Mesenchymal stem cell (in vitro differentiated cells and primary cell): ENCODE measurements at regions not wholly inside any gene's neighbourhood (a gene's known extent, or its start where the extent isn't known, plus 50 kb on each side); places are given as distances from the start of the nearest gene placed in this dataset.

Experiments used
- DNase-seq: peaks from one replicate; pipeline ENCODE4 v3.0.0-alpha.2; 2013
- H2AFZ ChIP-seq: one replicate; pipeline ENCODE4 v1.6.1; 2013; ENCODE audit warnings: low read depth, mild to moderate bottlenecking, control low read depth, inconsistent platforms, low read length, moderate library complexity
- H2AK5ac ChIP-seq: 2 replicates; pipeline ENCODE4 v1.6.1; 2013; ENCODE audit warnings: low read length, moderate library complexity, mild to moderate bottlenecking, inconsistent platforms; ENCODE audit not compliant: severe bottlenecking
- H2BK120ac ChIP-seq: one replicate; pipeline ENCODE4 v1.6.1; 2013; ENCODE audit warnings: low read depth, mild to moderate bottlenecking, inconsistent platforms, low read length, moderate library complexity
- H2BK12ac ChIP-seq, 2 experiments: one replicate each; pipeline ENCODE4 v1.6.1; 2013; ENCODE audit warnings: inconsistent platforms in 2 of 2, low read length in 2 of 2, mild to moderate bottlenecking in 2 of 2, moderate library complexity in 2 of 2, control low read depth in 1 of 2
- H2BK15ac ChIP-seq: one replicate; pipeline ENCODE4 v1.6.1; 2013; ENCODE audit warnings: mild to moderate bottlenecking, low read depth, inconsistent platforms; ENCODE audit not compliant: poor library complexity, severe bottlenecking
- H2BK5ac ChIP-seq: 2 replicates; pipeline ENCODE4 v1.6.1; 2013; ENCODE audit warnings: low read depth, mild to moderate bottlenecking, low read length, control low read depth, inconsistent platforms; ENCODE audit not compliant: poor library complexity, severe bottlenecking
- H3K14ac ChIP-seq, 2 experiments: one replicate each; pipeline ENCODE4 v1.6.1; 2013; ENCODE audit warnings: inconsistent platforms in 2 of 2, low read length in 2 of 2, control low read depth in 1 of 2, mild to moderate bottlenecking in 1 of 2, moderate library complexity in 1 of 2
- H3K18ac ChIP-seq, 2 experiments: one replicate each; pipeline ENCODE4 v1.6.1; 2013; ENCODE audit warnings: inconsistent platforms in 2 of 2, low read length in 2 of 2, control low read depth in 1 of 2, low read depth in 1 of 2, mild to moderate bottlenecking in 1 of 2
- H3K23ac ChIP-seq, 2 experiments: one replicate each; pipeline ENCODE4 v1.6.1; 2013; ENCODE audit warnings: inconsistent platforms in 2 of 2, low read length in 2 of 2, mild to moderate bottlenecking in 2 of 2, moderate library complexity in 2 of 2, control low read depth in 1 of 2
- H3K27ac ChIP-seq: 2 replicates; pipeline ENCODE4 v1.5.1; 2013; ENCODE audit warnings: mild to moderate bottlenecking, moderate library complexity, low read length, control low read depth, inconsistent platforms; ENCODE audit not compliant: poor library complexity, severe bottlenecking
- H3K27me3 ChIP-seq, 2 experiments: 2 replicates each; pipeline versions ENCODE4 v1.6.1 to v1.7.0; 2013; ENCODE audit warnings: low read length in 2 of 2, mild to moderate bottlenecking in 2 of 2, moderate library complexity in 2 of 2, control low read depth in 1 of 2, inconsistent platforms in 1 of 2; ENCODE audit not compliant: control insufficient read depth in 1 of 2, insufficient read depth in 1 of 2
- H3K36me3 ChIP-seq, 2 experiments: 2 replicates each; pipeline versions ENCODE4 v1.6.1 to v1.7.0; 2013; ENCODE audit warnings: low read length in 2 of 2, control low read depth in 1 of 2, inconsistent platforms in 1 of 2, low read depth in 1 of 2, mild to moderate bottlenecking in 1 of 2; ENCODE audit not compliant: insufficient read depth in 2 of 2, control insufficient read depth in 1 of 2
- H3K4ac ChIP-seq, 2 experiments: one replicate each; pipeline ENCODE4 v1.6.1; 2013; ENCODE audit warnings: inconsistent platforms in 2 of 2, low read length in 2 of 2, mild to moderate bottlenecking in 2 of 2, moderate library complexity in 2 of 2, control low read depth in 1 of 2, low read depth in 1 of 2
- H3K4me1 ChIP-seq: 2 replicates; pipeline ENCODE4 v1.6.1; 2013; ENCODE audit warnings: low read depth, low read length, control low read depth; ENCODE audit not compliant: control insufficient read depth, insufficient read depth
- H3K4me2 ChIP-seq: 2 replicates; pipeline ENCODE4 v1.6.1; 2013; ENCODE audit warnings: low read length, mild to moderate bottlenecking, inconsistent platforms; ENCODE audit not compliant: poor library complexity, severe bottlenecking
- H3K4me3 ChIP-seq, 2 experiments: 2 replicates each; pipeline versions ENCODE4 v1.5.1 to v1.7.0; 2013; ENCODE audit warnings: low read length in 2 of 2, mild to moderate bottlenecking in 2 of 2, control low read depth in 1 of 2, low read depth in 1 of 2; ENCODE audit not compliant: insufficient read depth in 1 of 2
- H3K79me1 ChIP-seq: replicated peaks from 2 replicates; pipeline ENCODE4 v1.6.1; 2013; ENCODE audit warnings: mild to moderate bottlenecking, control low read depth, low read length, inconsistent platforms; ENCODE audit not compliant: poor library complexity, severe bottlenecking
- H3K9ac ChIP-seq: 2 replicates; pipeline ENCODE4 v1.7.0; 2013; ENCODE audit warnings: mild to moderate bottlenecking, low read length, moderate library complexity
- H3K9me3 ChIP-seq: 2 replicates; pipeline ENCODE4 v1.7.0; 2013; ENCODE audit warnings: mild to moderate bottlenecking, low read length; ENCODE audit not compliant: control insufficient read depth
- H4K8ac ChIP-seq: one replicate; pipeline ENCODE4 v1.6.1; 2013; ENCODE audit warnings: inconsistent platforms, mild to moderate bottlenecking, low read length, moderate library complexity
- H4K91ac ChIP-seq: one replicate; pipeline ENCODE4 v1.6.1; 2013; ENCODE audit warnings: mild to moderate bottlenecking, low read length, inconsistent platforms
- WGBS: methylation state at CpG from one replicate; pipeline ENCODE4 v1.1.7; 2013; ENCODE audit warnings: mixed read lengths; 5-methylcytosine and 5-hydroxymethylcytosine counted together

- H4K8ac ChIP-seq: no peak overlapping the region
- H3K4me3 ChIP-seq: no peak overlapping the region
- no peak overlapping the region for H2BK12ac ChIP-seq
- no peak overlapping the region for H3K14ac ChIP-seq
- no peak overlapping the region for H2BK5ac ChIP-seq
- no peak overlapping the region for H3K4ac ChIP-seq
- no peak overlapping the region for H2AFZ ChIP-seq
- H2AK5ac ChIP-seq: no peak overlapping the region
- no peak for DNase-seq
- H3K9me3 ChIP-seq: peaks cover 3% of the 10 kb centered on the region
- H3K18ac ChIP-seq: no peak overlapping the region
- H3K4me1 ChIP-seq: no peaks in the 10 kb centered on the region
- H3K27me3 ChIP-seq: no peaks in the 10 kb centered on the region
- no peak overlapping the region for H3K23ac ChIP-seq
- H3K9ac ChIP-seq: no peak overlapping the region
- H3K4me2 ChIP-seq: no peak overlapping the region
- H3K36me3 ChIP-seq: no peaks in the 10 kb centered on the region
- H2BK15ac ChIP-seq: no peak overlapping the region
- no peak overlapping the region for H3K27ac ChIP-seq
- H3K79me1 ChIP-seq: no peaks in the 10 kb centered on the region
- no peak overlapping the region for H4K91ac ChIP-seq
- no peak overlapping the region for H2BK120ac ChIP-seq
Observed at GRCh38 chr5:19064094-19064493, 923.9 kb downstream of the CDH18 start.

GRCh38 chr5:19067741-19068140, 920.3 kb downstream of the CDH18 start:
- Histone ChIP-seq H3K4ac (no peak overlapping the region), H3K23ac (no peak overlapping the region), H4K8ac (no peak overlapping the region), H3K4me3 (no peak overlapping the region), H3K79me1 (no peaks in the 10 kb centered on the region), H3K4me2 (no peak overlapping the region), H3K18ac (no peak overlapping the region), H3K36me3 (no peaks in the 10 kb centered on the region), H2BK5ac (no peak overlapping the region), H3K27ac (no peak overlapping the region), H3K14ac (no peak overlapping the region), H4K91ac (no peak overlapping the region), H2AFZ (no peak overlapping the region), H2BK12ac (no peak overlapping the region), H3K4me1 (no peaks in the 10 kb centered on the region), H2BK120ac (no peak overlapping the region), H2BK15ac (no peak overlapping the region), H3K27me3 (no peaks in the 10 kb centered on the region), H2AK5ac (no peak overlapping the region), H3K9ac (no peak overlapping the region), H3K9me3 (peaks cover 12% of the 10 kb centered on the region)
- 88% methylated on average over 1 of the region's 1 CpG for WGBS
- no peak for DNase-seq

DNA sequence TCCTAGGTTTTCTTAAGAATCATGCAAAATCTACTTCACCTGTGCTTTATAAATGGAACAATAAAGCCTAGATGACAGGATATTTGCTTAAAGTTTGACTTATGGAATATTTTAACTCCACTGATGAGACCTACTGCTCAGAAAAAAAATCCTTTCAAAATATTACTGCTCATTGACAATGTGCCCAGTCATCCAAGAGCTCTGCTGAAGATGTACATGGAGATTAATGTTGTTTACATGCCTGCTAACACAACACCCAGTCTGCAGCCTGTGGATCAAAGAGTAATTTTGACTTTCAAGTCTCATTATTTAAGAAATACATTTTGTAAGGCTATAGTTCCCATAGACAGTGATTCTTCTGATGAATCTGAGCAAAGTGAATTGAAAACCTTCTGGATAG, 889.6 kb downstream of the CDH18 start:
- Histone ChIP-seq H3K9ac (no peak overlapping the region), H4K91ac (no peak overlapping the region), H3K9me3 (no peaks in the 10 kb centered on the region), H2AFZ (no peak overlapping the region), H2BK5ac (no peak overlapping the region), H3K14ac (no peak overlapping the region), H2BK120ac (no peak overlapping the region), H3K27me3 (no peaks in the 10 kb centered on the region), H2AK5ac (no peak overlapping the region), H3K79me1 (no peaks in the 10 kb centered on the region), H3K27ac (no peak overlapping the region), H3K4me2 (no peak overlapping the region), H3K18ac (no peak overlapping the region), H2BK15ac (no peak overlapping the region), H3K36me3 (no peaks in the 10 kb centered on the region), H4K8ac (no peak overlapping the region), H2BK12ac (no peak overlapping the region), H3K23ac (no peak overlapping the region), H3K4ac (no peak overlapping the region), H3K4me1 (no peaks in the 10 kb centered on the region), H3K4me3 (no peak overlapping the region)
- DNase-seq: no peak

GRCh38 chr5:19099195-19099594, 888.8 kb downstream of the CDH18 start:
- H3K27me3 ChIP-seq: no peaks in the 10 kb centered on the region
- H3K4me3 ChIP-seq: no peak overlapping the region
- H3K79me1 ChIP-seq: no peaks in the 10 kb centered on the region
- H3K14ac ChIP-seq: no peak overlapping the region
- H4K8ac ChIP-seq: no peak overlapping the region
- no peaks in the 10 kb centered on the region for H3K36me3 ChIP-seq
- no peak overlapping the region for H3K23ac ChIP-seq
- no peak overlapping the region for H3K9ac ChIP-seq
- no peak overlapping the region for H3K4ac ChIP-seq
- H2BK120ac ChIP-seq: no peak overlapping the region
- no peak overlapping the region for H3K18ac ChIP-seq
- no peak overlapping the region for H2AFZ ChIP-seq
- no peak overlapping the region for H3K27ac ChIP-seq
- no peak overlapping the region for H2AK5ac ChIP-seq
- no peaks in the 10 kb centered on the region for H3K4me1 ChIP-seq
- no peak for DNase-seq
- H3K9me3 ChIP-seq: no peaks in the 10 kb centered on the region
- no peak overlapping the region for H4K91ac ChIP-seq
- no peak overlapping the region for H2BK12ac ChIP-seq
- H2BK5ac ChIP-seq: no peak overlapping the region
- 82% methylated on average over 1 of the region's 1 CpG for WGBS
- no peak overlapping the region for H2BK15ac ChIP-seq
- no peak overlapping the region for H3K4me2 ChIP-seq
